ENCODE measurements at regions not wholly inside any gene's neighbourhood (a gene's known extent, or its start where the extent isn't known, plus 50 kb on each side); places are given as distances from the start of the nearest gene placed in this dataset.

DNA sequence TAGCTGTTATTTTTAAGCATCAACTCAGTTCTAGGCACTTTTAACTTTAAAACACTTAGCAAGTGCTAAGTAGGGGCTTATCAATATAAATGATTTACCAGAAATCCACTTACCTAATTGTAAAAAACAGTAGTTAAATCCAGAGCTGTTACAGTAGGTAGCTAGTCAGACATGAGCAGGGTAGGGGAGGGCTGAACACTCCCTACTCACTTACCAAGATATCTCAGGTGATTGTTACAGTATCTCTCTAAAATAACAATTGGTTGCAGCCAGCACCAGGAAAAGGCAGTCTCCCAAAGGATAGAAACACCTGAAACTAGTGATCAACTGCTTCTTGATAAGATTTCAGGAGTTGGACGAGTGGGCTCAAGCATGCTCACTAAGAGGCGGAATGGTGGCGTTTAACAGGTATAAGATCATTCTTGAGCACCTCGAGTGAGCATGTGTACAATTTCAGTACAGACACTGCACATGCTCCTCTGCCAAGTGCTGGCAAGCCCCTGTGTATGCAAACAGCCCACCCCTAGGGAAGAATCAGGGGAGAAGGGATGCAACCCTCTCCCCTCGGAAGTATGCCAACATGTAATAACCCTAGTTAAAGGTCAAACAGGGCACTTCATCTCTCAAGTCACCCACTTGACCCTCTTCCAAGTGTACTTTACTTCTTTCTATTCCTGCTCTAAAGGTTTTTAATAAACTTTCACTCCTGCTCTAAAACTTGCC, 1113.6 kb upstream of the SEL1L start:
- Histone ChIP-seq H3K27ac (ENCODE audit: low read depth in 2 of 2, low read length in 2 of 2) (no peak overlapping the region), H3K27me3 (ENCODE audit: control insufficient read depth, insufficient read depth, low read length) (no peaks in the 10 kb centered on the region), H3K4me1 (ENCODE audit: control insufficient read depth in 2 of 3, insufficient read depth in 2 of 3, low read depth in 1 of 3, low read length in 3 of 3) (no peaks in the 10 kb centered on the region), H3K36me3 (ENCODE audit: control insufficient read depth in 2 of 3, insufficient read depth in 3 of 3, low read length in 3 of 3) (no peaks in the 10 kb centered on the region), H3K9me3 (ENCODE audit: control insufficient read depth in 2 of 3, insufficient read depth in 1 of 3, low read length in 3 of 3) (no peaks in the 10 kb centered on the region), H3K4me3 (ENCODE audit: low read length in 3 of 3) (no peak overlapping the region), H3K9ac (ENCODE audit: low read length in 3 of 3) (no peak overlapping the region)
- no peak for FAIRE-seq
- TF ChIP-seq, protein P1, sequence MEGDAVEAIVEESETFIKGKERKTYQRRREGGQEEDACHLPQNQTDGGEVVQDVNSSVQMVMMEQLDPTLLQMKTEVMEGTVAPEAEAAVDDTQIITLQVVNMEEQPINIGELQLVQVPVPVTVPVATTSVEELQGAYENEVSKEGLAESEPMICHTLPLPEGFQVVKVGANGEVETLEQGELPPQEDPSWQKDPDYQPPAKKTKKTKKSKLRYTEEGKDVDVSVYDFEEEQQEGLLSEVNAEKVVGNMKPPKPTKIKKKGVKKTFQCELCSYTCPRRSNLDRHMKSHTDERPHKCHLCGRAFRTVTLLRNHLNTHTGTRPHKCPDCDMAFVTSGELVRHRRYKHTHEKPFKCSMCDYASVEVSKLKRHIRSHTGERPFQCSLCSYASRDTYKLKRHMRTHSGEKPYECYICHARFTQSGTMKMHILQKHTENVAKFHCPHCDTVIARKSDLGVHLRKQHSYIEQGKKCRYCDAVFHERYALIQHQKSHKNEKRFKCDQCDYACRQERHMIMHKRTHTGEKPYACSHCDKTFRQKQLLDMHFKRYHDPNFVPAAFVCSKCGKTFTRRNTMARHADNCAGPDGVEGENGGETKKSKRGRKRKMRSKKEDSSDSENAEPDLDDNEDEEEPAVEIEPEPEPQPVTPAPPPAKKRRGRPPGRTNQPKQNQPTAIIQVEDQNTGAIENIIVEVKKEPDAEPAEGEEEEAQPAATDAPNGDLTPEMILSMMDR (IDR thresholded peaks at IDR 0.05; ENCODE audit: borderline replicate concordance, extremely low read depth, insufficient read depth) = no peak
- intact Hi-C loops (cut with DNase I) = no loop called here
- no peak for DNase-seq

DNA sequence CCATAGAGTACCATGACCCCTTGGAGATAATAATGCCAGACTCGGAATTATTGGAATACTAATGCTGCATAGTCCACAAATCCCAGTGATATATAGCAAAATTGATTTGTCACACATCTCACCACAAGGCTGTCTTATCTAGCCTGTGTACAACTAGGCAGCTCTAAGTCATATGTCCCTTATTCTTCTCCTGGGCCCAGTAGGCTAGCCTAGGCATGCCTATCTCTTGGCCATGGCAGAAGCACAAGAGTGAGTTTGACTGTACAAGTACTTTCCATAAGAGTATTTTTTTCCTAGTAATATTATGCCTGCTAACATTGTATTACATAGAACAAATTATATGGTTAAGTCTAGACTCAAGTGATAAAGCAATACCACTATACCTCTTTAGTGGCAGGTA, 1122.1 kb upstream of the SEL1L start:
- H3K36me3 ChIP-seq (ENCODE audit: control insufficient read depth in 2 of 3, insufficient read depth in 3 of 3, low read length in 3 of 3) = no peaks in the 10 kb centered on the region
- no peak for FAIRE-seq
- H3K9ac ChIP-seq (ENCODE audit: low read length in 3 of 3) = no peak overlapping the region
- TF ChIP-seq, protein P1 (IDR thresholded peaks at IDR 0.05; ENCODE audit: borderline replicate concordance, extremely low read depth, insufficient read depth) = no peak
- intact Hi-C loops (cut with DNase I) = no loop called here
- H3K9me3 ChIP-seq (ENCODE audit: control insufficient read depth in 2 of 3, insufficient read depth in 1 of 3, low read length in 3 of 3) = no peaks in the 10 kb centered on the region
- no peaks in the 10 kb centered on the region for H3K27me3 ChIP-seq (ENCODE audit: control insufficient read depth, insufficient read depth, low read length)
- no peaks in the 10 kb centered on the region for H3K4me1 ChIP-seq (ENCODE audit: control insufficient read depth in 2 of 3, insufficient read depth in 2 of 3, low read depth in 1 of 3, low read length in 3 of 3)
- H3K27ac ChIP-seq (ENCODE audit: low read depth in 2 of 2, low read length in 2 of 2) = no peak overlapping the region
- H3K4me3 ChIP-seq (ENCODE audit: low read length in 3 of 3) = no peak overlapping the region
- DNase-seq = no peak

- Histone ChIP-seq H3K36me3 (ENCODE audit: control insufficient read depth in 2 of 3, insufficient read depth in 3 of 3, low read length in 3 of 3) (no peaks in the 10 kb centered on the region), H3K9ac (ENCODE audit: low read length in 3 of 3) (no peak overlapping the region), H3K27me3 (ENCODE audit: control insufficient read depth, insufficient read depth, low read length) (no peaks in the 10 kb centered on the region), H3K4me3 (ENCODE audit: low read length in 3 of 3) (no peak overlapping the region), H3K4me1 (ENCODE audit: control insufficient read depth in 2 of 3, insufficient read depth in 2 of 3, low read depth in 1 of 3, low read length in 3 of 3) (no peaks in the 10 kb centered on the region), H3K27ac (ENCODE audit: low read depth in 2 of 2, low read length in 2 of 2) (no peak overlapping the region), H3K9me3 (ENCODE audit: control insufficient read depth in 2 of 3, insufficient read depth in 1 of 3, low read length in 3 of 3) (no peaks in the 10 kb centered on the region)
- TF ChIP-seq, protein P1 (IDR thresholded peaks at IDR 0.05; ENCODE audit: borderline replicate concordance, extremely low read depth, insufficient read depth) = no peak
- DNase-seq = no peak
- no peak for FAIRE-seq
- intact Hi-C loops (cut with DNase I) = no loop called here
Observed at GRCh38 chr14:82657186-82657675, 1123.6 kb upstream of the SEL1L start.

All from kidney (tissue), 13 donors.